GM04503 (cell line): ENCODE measurements at regions not wholly inside any gene's neighbourhood (a gene's known extent, or its start where the extent isn't known, plus 50 kb on each side); places are given as distances from the start of the nearest gene placed in this dataset.
"Not testable (repeated sequence)": the region's sequence is repeated elsewhere in the genome, so short reads cannot be mapped to it uniquely, and the experiment has no call there.

Experiments used
- DNase-seq: peaks from one replicate; pipeline ENCODE4 v3.0.0-alpha.2; 2012; ENCODE audit warnings: low read depth

- DNase-seq = no peak
These were observed 60.3 kb upstream of the PTPN1 start for GRCh38 chr20:50449738-50450492.

- DNase-seq = no peak
These were observed 59.7 kb upstream of the PTPN1 start for GRCh38 chr20:50450493-50450826.

- DNase-seq = no peak
These were observed 59.1 kb upstream of the PTPN1 start for GRCh38 chr20:50450881-50451752.

DNA sequence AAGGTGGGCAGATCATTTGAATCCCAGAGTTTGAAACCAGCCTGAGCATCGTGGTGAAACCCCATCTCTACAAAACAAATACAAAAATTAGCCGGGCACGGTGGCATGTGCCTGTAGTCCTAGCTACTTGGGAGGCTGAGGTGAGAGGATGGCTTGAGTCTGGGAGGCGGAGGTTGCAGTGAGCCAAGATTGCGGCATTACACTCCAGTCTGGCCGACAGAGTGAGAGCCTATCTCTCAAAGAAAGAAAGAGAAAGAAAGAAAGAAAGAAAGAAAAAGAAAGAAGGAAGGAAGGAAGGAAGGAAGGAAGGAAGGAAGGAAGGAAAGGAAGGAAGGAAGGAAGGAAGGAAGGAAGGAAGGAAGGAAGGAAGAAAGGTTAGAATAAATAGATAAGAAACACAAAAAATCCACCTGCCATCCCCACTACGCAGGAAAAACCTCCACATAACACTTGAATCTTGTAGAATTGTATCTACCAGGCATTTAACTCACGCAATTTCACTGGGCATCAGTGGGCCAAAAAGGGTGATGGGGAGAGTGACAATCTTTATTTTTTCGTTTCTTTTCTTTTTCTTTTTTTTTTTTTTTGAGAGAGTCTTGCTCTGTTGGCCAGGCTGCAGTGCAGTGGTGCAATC is 58.3 kb upstream of the PTPN1 start:
- not testable (repeated sequence) for DNase-seq

- no peak for DNase-seq
These were observed 56.5 kb upstream of the PTPN1 start for GRCh38 chr20:50453533-50454244.

- not testable (repeated sequence) for DNase-seq
These were observed 54.9 kb upstream of the PTPN1 start for GRCh38 chr20:50455245-50455644.

DNA sequence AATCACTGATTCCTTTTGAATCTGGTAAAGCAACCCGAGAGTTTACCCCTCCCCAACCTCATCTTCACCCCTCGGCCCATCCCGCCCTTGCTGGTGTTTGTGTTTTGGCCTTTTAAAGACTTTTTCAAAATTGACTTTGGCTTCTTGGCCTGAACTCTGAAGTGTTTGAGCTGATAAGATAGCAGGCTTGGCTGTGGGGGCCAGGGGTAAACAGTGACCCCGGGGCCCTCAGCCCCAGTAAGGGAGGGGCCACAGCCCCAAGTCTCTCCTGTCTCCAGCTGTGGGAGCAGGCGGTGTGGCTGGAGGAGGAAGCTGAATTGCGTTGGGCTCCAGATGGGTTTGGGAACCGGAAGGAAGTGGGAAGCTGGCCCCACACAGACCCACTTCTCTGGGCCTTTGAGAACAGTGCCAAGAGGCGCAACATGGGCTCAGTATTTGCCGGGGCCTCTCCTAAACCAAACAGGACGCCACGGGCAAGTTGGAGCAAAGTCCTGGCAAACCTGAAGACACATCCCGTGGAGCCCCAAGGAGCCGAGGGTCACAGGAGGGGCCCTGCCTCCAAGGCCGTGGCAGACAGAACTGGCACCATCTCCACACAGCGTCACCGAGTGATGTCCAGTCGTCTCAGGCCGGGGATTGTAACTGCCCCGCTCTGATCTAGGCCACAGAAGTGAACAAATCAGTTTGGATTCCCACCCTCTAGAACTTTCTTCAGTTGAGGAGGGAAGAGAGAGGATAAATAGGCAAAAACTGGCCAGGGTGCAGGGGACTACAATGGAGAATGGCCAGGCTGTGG is 54.3 kb upstream of the PTPN1 start:
- no peak for DNase-seq

DNA sequence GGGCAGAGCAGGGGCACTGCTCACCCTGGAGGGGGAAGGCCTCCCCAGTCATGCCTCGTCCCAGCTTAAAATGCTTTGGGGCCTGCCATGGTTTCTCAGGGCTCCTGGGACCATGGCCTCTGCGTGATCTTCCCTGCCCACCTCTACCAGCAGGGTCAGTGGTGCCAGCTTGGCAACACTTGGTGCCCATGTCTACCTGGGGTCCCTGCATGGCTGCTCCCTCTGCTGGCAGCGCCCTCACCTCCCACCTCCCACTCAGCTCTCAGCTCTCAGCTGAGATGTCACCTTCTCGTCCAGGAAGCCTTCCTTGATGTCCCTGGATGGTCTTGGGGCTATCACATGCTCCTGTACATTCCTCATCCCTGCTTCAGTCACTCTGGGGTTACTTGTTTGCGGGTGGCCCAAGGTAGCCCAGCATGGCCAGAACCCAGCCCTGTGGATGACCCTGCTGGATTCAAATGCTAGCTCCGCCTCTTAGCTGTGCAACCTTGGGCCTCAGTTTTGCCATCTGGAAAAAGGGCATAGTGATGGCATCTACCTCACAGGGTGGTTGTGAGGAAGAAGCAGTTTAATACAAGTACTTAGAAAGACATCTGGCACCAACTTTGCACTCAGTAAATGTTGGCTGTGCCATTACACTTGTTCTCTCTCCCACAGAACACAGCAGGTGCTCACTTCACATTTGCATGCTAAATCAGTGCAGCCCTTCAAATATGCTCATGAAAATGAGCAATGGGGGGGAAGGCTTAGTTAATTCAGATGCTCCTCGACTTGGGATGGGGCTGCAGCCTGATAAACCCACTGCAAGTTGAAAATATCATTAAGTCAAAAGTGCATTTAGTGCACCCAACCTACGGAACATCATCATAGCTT is 53.5 kb upstream of the PTPN1 start:
- DNase-seq = no peak

DNA sequence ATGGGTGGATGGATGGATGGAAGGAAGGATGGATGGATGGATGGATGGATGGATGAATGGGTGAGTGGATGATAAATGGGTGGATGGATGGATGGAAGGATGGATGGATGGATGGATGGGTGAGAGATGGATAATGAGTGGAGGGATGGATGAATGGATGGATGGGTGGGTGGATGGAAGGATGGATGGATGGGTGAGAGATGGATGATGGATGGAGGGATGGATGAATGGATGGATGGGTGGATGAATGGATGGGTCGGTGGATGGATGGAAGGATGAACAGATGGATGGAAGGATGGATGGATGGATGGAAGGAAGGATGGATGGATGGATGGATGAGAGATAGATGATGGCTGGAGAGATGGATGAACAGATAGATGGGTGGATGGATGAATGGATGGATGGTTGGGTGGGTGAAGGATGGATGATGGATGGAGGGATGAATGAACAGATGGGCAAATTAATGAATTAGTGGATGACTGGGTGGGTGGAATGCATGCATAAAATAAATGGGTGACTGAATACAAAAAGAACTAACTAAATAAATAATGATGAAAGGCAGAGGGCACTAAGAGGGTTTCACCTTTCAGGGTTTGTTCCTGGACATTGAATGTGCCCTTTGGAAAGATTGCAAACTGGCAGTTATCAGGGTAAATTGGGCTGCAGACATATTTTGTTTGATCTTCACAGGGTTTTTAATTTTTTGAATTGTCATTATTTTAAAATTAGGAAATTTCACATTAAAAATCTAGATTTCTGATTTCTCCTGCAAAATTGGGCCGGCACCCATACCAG is 50.9 kb upstream of the PTPN1 start:
- no peak for DNase-seq

GRCh38 chr20:50460115-50460607 is 50.0 kb upstream of the PTPN1 start:
- DNase-seq = no peak
